GM19438 (cell line): ENCODE measurements at regions not wholly inside any gene's neighbourhood (a gene's known extent, or its start where the extent isn't known, plus 50 kb on each side); places are given as distances from the start of the nearest gene placed in this dataset.
"Not testable (repeated sequence)": the region's sequence is repeated elsewhere in the genome, so short reads cannot be mapped to it uniquely, and the experiment has no call there.

Experiments used
- ATAC-seq: cut with Tn5 transposase; IDR thresholded peaks from one replicate; pipeline ENCODE4 v1.9.1; 2021; ENCODE audit warnings: low read depth; ENCODE audit not compliant: unreplicated experiment

DNA sequence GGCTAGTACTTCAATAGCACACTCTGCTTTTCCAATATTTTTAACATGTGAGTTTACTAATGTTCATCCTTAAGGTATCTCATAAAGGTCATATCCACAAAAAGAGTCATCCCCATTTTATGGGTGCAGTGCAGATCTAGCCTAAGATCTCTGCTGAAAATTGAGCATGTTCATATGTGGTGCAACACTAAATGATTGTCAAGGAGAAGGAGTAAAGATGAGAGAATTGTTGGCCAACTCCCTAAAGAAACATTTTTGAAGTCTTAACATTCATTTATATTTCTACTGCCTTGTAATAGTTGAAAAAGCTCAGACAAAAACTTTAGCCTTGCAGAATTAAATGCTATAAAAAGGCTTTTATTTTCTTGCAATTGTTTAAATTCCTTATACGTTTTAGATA lies 1159.6 kb downstream of the TBL1XR1 start:
- ATAC-seq: no peak

- ATAC-seq: no peak
Measured at GRCh38 chr3:176032043-176032442, 1165.2 kb downstream of the TBL1XR1 start.

GRCh38 chr3:176016203-176016602 lies 1157.1 kb downstream of the NAALADL2 start:
- ATAC-seq: not testable (repeated sequence)

DNA sequence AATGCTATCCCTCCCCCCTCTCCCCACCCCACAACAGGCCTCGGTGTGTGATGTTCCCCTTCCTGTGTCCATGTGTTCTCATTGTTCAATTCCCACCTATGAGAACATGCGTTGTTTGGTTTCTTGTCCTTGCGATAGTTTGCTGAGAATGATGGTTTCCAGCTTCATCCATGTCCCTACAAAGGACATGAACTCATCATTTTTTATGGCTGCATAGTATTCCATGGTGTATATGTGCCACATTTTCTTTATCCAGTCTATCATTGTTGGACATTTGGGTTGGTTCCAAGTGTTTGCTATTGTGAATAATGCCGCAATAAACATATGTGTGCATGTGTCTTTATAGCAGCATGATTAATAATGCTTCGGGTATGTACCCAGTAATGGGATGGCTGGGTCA lies 1156.1 kb downstream of the NAALADL2 start:
- ATAC-seq: not testable (repeated sequence)

DNA sequence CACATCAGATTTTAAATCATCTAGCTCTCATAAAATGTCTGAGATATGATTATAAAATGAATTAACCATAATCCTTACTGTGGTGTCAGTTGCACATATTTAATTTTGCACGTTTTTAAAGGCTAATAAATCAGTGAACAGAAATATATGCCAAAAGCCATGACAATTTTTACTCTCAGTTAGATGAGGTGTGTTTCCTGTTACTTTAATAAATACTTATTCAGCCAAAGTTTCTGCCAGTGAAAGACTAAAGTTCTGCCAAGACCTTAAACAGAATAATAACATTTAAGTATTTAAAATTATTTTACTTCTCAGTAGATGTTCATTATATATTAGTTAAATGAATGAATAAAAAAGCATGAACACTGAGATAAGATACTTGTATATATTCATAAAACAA lies 1150.1 kb downstream of the NAALADL2 start:
- no peak for ATAC-seq

DNA sequence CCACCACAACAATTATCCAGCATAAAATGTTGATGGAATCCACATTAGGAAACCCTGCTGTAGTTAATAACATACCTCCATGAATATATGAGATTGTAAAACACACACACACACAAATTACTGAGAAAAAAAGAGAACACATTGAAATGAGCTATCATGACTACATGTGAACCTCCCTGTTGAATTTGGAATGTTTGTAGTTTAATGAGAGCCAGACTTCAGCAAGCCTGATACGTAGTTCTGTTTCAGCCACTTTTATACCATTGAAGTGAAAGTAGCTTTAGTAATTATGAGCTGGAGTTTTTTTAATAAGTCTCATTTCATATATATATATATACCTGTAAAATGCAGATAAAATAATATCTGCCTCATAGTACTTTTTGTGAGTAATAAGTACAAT lies 1146.4 kb downstream of the NAALADL2 start:
- no peak for ATAC-seq

- no peak for ATAC-seq
Measured at GRCh38 chr3:175989161-175989560, 1130.0 kb downstream of the NAALADL2 start.

- no peak for ATAC-seq
Measured at GRCh38 chr3:175988401-175988800, 1129.3 kb downstream of the NAALADL2 start.

GRCh38 chr3:175985781-175986180 lies 1126.6 kb downstream of the NAALADL2 start:
- ATAC-seq: no peak

- ATAC-seq: no peak
Measured at GRCh38 chr3:175983379-175983778, 1124.2 kb downstream of the NAALADL2 start.

DNA sequence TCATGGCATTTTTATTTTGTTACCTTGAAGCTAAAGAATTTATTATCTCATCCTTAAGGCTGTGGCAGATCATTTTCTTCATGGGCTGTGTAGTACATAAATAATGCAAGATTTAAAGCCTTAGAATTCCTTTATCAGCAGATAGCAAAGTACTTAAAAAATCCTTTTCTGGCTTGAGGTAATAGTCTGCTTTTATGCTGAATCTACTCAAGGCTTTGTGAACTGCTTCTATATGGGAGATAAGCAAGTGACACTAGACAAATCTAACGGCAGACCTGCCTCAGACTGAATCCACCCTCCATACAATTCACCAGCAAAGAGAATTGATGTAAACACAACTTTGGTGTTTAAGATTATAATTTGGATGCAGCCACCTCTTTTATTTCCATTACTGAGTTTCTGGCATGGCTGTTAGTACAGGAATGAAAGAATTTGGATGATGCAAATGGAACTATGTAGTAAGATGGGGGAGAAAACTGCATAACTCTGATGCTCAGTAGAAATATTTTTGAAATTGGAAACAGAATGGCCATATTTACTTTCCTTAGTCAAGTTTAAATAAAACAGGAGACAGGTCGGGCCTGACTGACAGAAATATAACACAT lies 1121.5 kb downstream of the NAALADL2 start:
- no peak for ATAC-seq

DNA sequence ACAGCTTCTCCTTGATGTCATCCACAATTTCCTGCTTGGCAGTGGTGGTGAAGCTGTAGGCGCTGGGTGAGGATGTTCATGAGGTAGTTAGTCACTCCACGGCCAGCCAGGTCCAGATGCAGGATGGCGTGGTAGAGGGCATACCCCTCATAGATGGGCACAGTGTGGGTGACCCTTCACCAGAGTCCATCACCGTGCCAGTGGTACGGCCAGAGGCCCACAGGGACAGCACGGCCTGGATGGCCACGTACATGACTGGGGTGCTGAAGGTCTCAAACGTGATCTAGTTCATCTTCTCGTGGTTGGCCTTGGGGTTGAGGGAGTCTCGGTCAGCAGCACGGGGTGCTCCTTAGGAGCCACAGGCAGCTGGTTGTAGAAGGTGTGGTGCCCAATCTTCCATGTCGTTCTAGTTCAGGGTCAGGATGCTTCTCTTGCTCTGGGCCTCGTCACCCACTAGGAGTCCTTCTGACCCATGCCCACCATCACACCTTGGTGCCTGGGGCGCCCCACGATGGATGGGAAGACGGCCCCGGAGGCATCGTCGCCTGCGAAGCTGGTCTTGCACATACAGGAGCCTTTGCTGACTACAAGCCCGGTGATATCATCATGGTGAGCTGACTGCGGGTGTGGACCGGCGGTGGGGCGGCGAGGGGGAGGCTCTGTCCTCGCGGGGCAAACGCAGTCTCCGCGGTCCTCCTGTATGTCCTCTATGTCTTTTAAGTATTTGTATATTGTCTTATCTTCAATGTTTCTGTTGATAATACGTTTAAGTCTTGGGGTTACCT lies 1119.0 kb downstream of the NAALADL2 start:
- ATAC-seq: no peak

DNA sequence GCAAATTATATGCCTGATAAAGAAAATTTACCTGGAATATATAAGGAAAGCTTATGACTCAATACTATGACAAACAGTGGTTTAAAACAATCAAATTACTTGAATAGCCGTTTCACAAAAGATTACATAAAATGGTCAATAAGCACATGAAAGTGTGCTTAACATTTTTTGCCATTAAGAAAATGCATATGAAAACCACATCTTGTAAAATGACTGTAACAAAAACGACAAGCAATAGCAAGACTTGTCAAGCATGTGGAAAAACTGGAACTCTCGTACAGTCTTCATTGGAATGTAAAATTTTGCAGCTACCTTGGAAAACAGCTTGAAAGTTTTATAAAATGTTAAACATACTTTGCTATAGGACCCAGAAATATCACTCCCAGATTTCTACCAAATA lies 1110.3 kb downstream of the NAALADL2 start:
- no peak for ATAC-seq

GRCh38 chr3:175965036-175965435 lies 1105.9 kb downstream of the NAALADL2 start:
- ATAC-seq: no peak

GRCh38 chr3:175957427-175957826 lies 1098.3 kb downstream of the NAALADL2 start:
- no peak for ATAC-seq

DNA sequence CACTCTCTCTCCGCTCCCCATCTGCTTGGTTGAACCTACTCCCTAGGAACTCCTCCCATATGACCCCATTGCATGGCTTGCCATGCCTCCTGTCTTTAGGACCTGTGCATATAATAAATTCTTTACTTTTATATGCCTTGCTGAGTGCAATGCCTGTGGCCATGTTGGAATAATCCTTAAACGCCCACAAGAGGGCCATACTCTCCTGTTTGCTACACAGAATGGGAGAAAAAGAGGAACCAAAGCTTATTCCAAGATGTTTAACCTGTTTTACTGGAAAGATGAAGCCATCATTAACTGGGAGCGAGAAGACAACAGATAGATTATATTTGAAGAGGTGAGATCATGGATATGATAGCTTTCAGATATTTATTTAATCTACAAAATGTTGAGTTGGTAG lies 1097.8 kb downstream of the NAALADL2 start:
- ATAC-seq: no peak

DNA sequence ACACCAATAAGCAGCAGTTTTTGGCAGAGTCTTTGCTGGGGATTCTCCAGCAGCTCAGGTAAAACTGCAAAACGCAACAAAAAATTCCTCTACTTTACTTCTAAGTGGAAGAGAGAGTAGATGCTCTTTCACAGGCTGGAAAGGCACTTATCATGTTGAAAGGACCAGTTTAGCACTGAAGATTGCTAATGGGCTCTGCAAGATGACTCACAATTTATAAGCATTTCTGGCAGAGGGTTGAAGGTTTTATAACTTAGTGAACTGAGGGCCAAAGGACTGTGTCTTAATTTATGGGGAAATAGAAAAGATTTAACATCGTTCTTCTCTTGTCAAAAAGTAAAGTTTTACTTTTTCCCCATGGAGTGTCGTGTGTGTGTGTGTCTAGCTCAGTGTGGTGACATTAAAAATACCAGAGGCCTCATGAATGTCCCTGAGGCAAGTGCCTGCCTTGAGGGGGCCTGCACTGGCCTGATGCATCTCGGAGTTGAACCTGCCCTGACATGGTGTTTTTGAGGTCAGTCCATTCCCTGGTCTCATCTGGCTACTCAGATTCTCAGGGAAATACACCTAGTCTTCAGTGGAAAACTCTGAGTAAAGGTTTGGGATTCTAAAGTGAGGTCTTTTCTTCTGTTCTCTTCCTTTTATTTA lies 1092.0 kb downstream of the NAALADL2 start:
- ATAC-seq: no peak

DNA sequence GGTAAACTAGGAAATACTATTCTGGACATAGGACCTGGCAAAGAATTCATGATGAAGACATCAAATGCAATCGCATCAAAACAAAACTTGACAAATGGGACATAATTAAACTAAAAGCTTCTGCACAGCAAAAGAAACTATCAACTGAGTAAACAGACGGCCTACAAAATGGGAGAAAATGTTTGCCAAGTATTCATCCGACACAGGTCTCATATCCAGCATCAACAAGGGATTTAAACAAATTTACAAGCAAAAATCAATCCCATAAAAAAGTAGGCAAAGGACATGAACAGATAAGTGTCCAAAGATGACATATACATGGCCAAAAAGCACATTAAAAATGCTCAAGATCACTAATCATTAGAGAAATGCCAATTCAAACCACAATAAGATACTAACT lies 1088.9 kb downstream of the NAALADL2 start:
- ATAC-seq: no peak

- ATAC-seq: no peak
Measured at GRCh38 chr3:175941352-175941751, 1082.2 kb downstream of the NAALADL2 start.

DNA sequence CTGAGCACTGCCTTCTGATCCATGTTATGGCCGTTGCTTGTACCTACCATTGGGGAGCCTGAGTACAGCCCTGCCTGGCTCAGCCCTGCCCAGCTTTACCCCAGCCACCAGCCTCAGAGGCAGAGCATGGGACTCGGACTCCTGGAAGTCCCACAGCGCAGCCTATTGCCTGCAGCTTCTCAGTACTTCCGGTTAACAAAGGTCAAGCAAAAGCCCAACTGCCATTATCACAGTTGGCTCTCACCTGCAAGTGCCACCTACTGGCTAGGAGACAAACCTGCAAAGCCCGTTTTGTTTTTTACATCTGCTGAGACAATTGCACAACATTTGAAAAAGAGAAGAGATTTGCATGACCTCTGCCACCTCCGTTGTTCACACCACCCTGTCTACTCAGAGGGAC lies 1081.7 kb downstream of the NAALADL2 start:
- ATAC-seq: no peak

DNA sequence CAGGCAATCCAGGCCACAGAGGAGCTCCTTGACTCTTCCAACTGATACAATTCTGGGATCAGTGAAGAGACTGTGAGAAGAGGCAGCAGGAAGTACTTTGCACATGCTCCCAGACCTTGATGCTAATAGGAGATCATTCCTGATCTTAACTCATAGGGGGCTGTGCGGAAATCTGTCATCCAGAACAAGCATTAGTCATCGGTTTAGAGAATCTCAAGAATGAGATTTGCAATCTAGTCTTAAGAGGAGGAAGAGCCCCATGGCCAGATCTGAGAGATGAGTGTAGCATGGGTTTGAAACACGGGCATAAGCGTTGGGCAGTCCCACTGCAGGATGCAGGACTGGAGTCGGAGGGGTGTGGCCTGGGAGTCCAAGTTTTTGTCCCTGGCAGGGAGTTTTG lies 1081.1 kb downstream of the NAALADL2 start:
- ATAC-seq: no peak

DNA sequence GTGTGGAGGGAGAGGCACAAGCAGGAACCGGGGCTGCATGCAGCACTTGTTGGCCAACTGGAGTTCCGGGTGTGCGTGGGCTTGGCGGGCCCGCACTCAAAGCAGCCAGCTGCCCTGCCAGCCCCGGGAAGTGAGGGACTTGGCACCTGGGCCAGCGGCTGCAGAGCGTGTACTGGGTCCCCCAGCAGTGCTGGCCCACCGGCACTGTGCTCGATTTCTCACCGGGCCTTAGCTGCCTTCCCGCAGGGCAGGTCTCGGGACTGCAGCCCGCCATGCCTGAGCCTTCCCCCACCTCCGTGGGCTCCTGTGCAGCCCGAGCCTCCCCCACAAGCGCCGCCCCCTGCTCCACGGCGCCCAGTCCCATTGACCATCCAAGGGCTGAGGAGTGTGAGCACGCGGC lies 1078.2 kb downstream of the NAALADL2 start:
- not testable (repeated sequence) for ATAC-seq
